ENCODE measurements at regions not wholly inside any gene's neighbourhood (a gene's known extent, or its start where the extent isn't known, plus 50 kb on each side); places are given as distances from the start of the nearest gene placed in this dataset.

- Histone ChIP-seq H3K9me3 (ENCODE audit: control insufficient read depth, insufficient read depth, low read length) (no peaks in the 10 kb centered on the region), H3K9ac (ENCODE audit: low read depth, low read length) (no peak overlapping the region), H3K4me1 (ENCODE audit: control insufficient read depth, insufficient read depth, low read length) (0 out of 2 replicates have a peak, but pooled peaks cover under 1% of the 10 kb centered on the region), H3K27me3 (ENCODE audit: control insufficient read depth, insufficient read depth, low read length) (no peaks in the 10 kb centered on the region), H3K27ac (ENCODE audit: low read depth, low read length) (no peak overlapping the region), H3K4me3 (ENCODE audit: low read depth, low read length) (no peak overlapping the region), H3K36me3 (ENCODE audit: control insufficient read depth, insufficient read depth, low read length) (no peaks in the 10 kb centered on the region)
These were observed 62.6 kb downstream of the RIN2 start for GRCh38 chr20:19820555-19821211.

GRCh38 chr20:19821606-19822005, 63.5 kb downstream of the RIN2 start:
- Histone ChIP-seq H3K9me3 (ENCODE audit: control insufficient read depth, insufficient read depth, low read length) (no peaks in the 10 kb centered on the region), H3K36me3 (ENCODE audit: control insufficient read depth, insufficient read depth, low read length) (no peaks in the 10 kb centered on the region), H3K27me3 (ENCODE audit: control insufficient read depth, insufficient read depth, low read length) (no peaks in the 10 kb centered on the region), H3K4me3 (ENCODE audit: low read depth, low read length) (no peak overlapping the region), H3K27ac (ENCODE audit: low read depth, low read length) (no peak overlapping the region), H3K9ac (ENCODE audit: low read depth, low read length) (no peak overlapping the region), H3K4me1 (ENCODE audit: control insufficient read depth, insufficient read depth, low read length) (no peaks in the 10 kb centered on the region)

- Histone ChIP-seq H3K9me3 (ENCODE audit: control insufficient read depth, insufficient read depth, low read length) (no peaks in the 10 kb centered on the region), H3K9ac (ENCODE audit: low read depth, low read length) (no peak overlapping the region), H3K4me3 (ENCODE audit: low read depth, low read length) (no peak overlapping the region), H3K27ac (ENCODE audit: low read depth, low read length) (no peak overlapping the region), H3K36me3 (ENCODE audit: control insufficient read depth, insufficient read depth, low read length) (no peaks in the 10 kb centered on the region), H3K4me1 (ENCODE audit: control insufficient read depth, insufficient read depth, low read length) (no peaks in the 10 kb centered on the region), H3K27me3 (ENCODE audit: control insufficient read depth, insufficient read depth, low read length) (no peaks in the 10 kb centered on the region)
These were observed 65.2 kb downstream of the RIN2 start for GRCh38 chr20:19823216-19823615.

- H3K4me1 ChIP-seq (ENCODE audit: control insufficient read depth, insufficient read depth, low read length), result no peaks in the 10 kb centered on the region
- H3K36me3 ChIP-seq (ENCODE audit: control insufficient read depth, insufficient read depth, low read length), result no peaks in the 10 kb centered on the region
- H3K27me3 ChIP-seq (ENCODE audit: control insufficient read depth, insufficient read depth, low read length), result no peaks in the 10 kb centered on the region
- H3K9ac ChIP-seq (ENCODE audit: low read depth, low read length), result no peak overlapping the region
- no peak overlapping the region for H3K4me3 ChIP-seq (ENCODE audit: low read depth, low read length)
- no peak overlapping the region for H3K27ac ChIP-seq (ENCODE audit: low read depth, low read length)
- no peaks in the 10 kb centered on the region for H3K9me3 ChIP-seq (ENCODE audit: control insufficient read depth, insufficient read depth, low read length)
These were observed 65.9 kb downstream of the RIN2 start for GRCh38 chr20:19823971-19824370.

- no peak overlapping the region for H3K9ac ChIP-seq (ENCODE audit: low read depth, low read length)
- H3K36me3 ChIP-seq (ENCODE audit: control insufficient read depth, insufficient read depth, low read length), result no peaks in the 10 kb centered on the region
- no peaks in the 10 kb centered on the region for H3K4me1 ChIP-seq (ENCODE audit: control insufficient read depth, insufficient read depth, low read length)
- no peaks in the 10 kb centered on the region for H3K9me3 ChIP-seq (ENCODE audit: control insufficient read depth, insufficient read depth, low read length)
- no peak overlapping the region for H3K27ac ChIP-seq (ENCODE audit: low read depth, low read length)
- no peak overlapping the region for H3K4me3 ChIP-seq (ENCODE audit: low read depth, low read length)
- H3K27me3 ChIP-seq (ENCODE audit: control insufficient read depth, insufficient read depth, low read length), result no peaks in the 10 kb centered on the region
These were observed 66.8 kb downstream of the RIN2 start for GRCh38 chr20:19824861-19825260.

GRCh38 chr20:19826179-19826914, 68.3 kb downstream of the RIN2 start:
- H3K4me1 ChIP-seq (ENCODE audit: control insufficient read depth, insufficient read depth, low read length), result no peaks in the 10 kb centered on the region
- no peak overlapping the region for H3K9ac ChIP-seq (ENCODE audit: low read depth, low read length)
- H3K9me3 ChIP-seq (ENCODE audit: control insufficient read depth, insufficient read depth, low read length), result no peaks in the 10 kb centered on the region
- no peak overlapping the region for H3K27ac ChIP-seq (ENCODE audit: low read depth, low read length)
- H3K36me3 ChIP-seq (ENCODE audit: control insufficient read depth, insufficient read depth, low read length), result no peaks in the 10 kb centered on the region
- H3K27me3 ChIP-seq (ENCODE audit: control insufficient read depth, insufficient read depth, low read length), result no peaks in the 10 kb centered on the region
- no peak overlapping the region for H3K4me3 ChIP-seq (ENCODE audit: low read depth, low read length)

GRCh38 chr20:19827818-19828217, 69.8 kb downstream of the RIN2 start:
- H3K27me3 ChIP-seq (ENCODE audit: control insufficient read depth, insufficient read depth, low read length), result no peaks in the 10 kb centered on the region
- H3K9ac ChIP-seq (ENCODE audit: low read depth, low read length), result no peak overlapping the region
- no peaks in the 10 kb centered on the region for H3K9me3 ChIP-seq (ENCODE audit: control insufficient read depth, insufficient read depth, low read length)
- no peak overlapping the region for H3K27ac ChIP-seq (ENCODE audit: low read depth, low read length)
- no peak overlapping the region for H3K4me3 ChIP-seq (ENCODE audit: low read depth, low read length)
- H3K4me1 ChIP-seq (ENCODE audit: control insufficient read depth, insufficient read depth, low read length), result no peaks in the 10 kb centered on the region
- no peaks in the 10 kb centered on the region for H3K36me3 ChIP-seq (ENCODE audit: control insufficient read depth, insufficient read depth, low read length)

- H3K27me3 ChIP-seq (ENCODE audit: control insufficient read depth, insufficient read depth, low read length), result no peaks in the 10 kb centered on the region
- no peaks in the 10 kb centered on the region for H3K36me3 ChIP-seq (ENCODE audit: control insufficient read depth, insufficient read depth, low read length)
- no peak overlapping the region for H3K27ac ChIP-seq (ENCODE audit: low read depth, low read length)
- no peaks in the 10 kb centered on the region for H3K9me3 ChIP-seq (ENCODE audit: control insufficient read depth, insufficient read depth, low read length)
- H3K4me1 ChIP-seq (ENCODE audit: control insufficient read depth, insufficient read depth, low read length), result no peaks in the 10 kb centered on the region
- H3K4me3 ChIP-seq (ENCODE audit: low read depth, low read length), result no peak overlapping the region
- no peak overlapping the region for H3K9ac ChIP-seq (ENCODE audit: low read depth, low read length)
These were observed 70.2 kb downstream of the RIN2 start for GRCh38 chr20:19828232-19828631.

- no peak overlapping the region for H3K9ac ChIP-seq (ENCODE audit: low read depth, low read length)
These were observed 72.2 kb downstream of the RIN2 start for GRCh38 chr20:19830211-19830785.

GRCh38 chr20:19832875-19833274, 74.8 kb downstream of the RIN2 start:
- Histone ChIP-seq H3K36me3 (ENCODE audit: control insufficient read depth, insufficient read depth, low read length) (no peaks in the 10 kb centered on the region), H3K27me3 (ENCODE audit: control insufficient read depth, insufficient read depth, low read length) (no peaks in the 10 kb centered on the region), H3K4me3 (ENCODE audit: low read depth, low read length) (no peak overlapping the region), H3K9me3 (ENCODE audit: control insufficient read depth, insufficient read depth, low read length) (no peaks in the 10 kb centered on the region), H3K4me1 (ENCODE audit: control insufficient read depth, insufficient read depth, low read length) (peaks cover 4% of the 10 kb centered on the region; the same call in 1 of the 2 replicates), H3K27ac (ENCODE audit: low read depth, low read length) (no peak overlapping the region), H3K9ac (ENCODE audit: low read depth, low read length) (no peak overlapping the region)

More at GRCh38 chr20:19830211-19830785, 72.2 kb downstream of the RIN2 start:
- H3K4me1 ChIP-seq (ENCODE audit: control insufficient read depth, insufficient read depth, low read length), result no peaks in the 10 kb centered on the region
- no peak overlapping the region for H3K27ac ChIP-seq (ENCODE audit: low read depth, low read length)
- H3K27me3 ChIP-seq (ENCODE audit: control insufficient read depth, insufficient read depth, low read length), result no peaks in the 10 kb centered on the region
- no peaks in the 10 kb centered on the region for H3K9me3 ChIP-seq (ENCODE audit: control insufficient read depth, insufficient read depth, low read length)
- H3K36me3 ChIP-seq (ENCODE audit: control insufficient read depth, insufficient read depth, low read length), result no peaks in the 10 kb centered on the region
- H3K4me3 ChIP-seq (ENCODE audit: low read depth, low read length), result no peak overlapping the region

GRCh38 chr20:19833395-19833794, 75.3 kb downstream of the RIN2 start:
- H3K9me3 ChIP-seq (ENCODE audit: control insufficient read depth, insufficient read depth, low read length), result no peaks in the 10 kb centered on the region
- H3K4me1 ChIP-seq (ENCODE audit: control insufficient read depth, insufficient read depth, low read length), result peaks cover 4% of the 10 kb centered on the region; the same call in 1 of the 2 replicates
- no peak overlapping the region for H3K27ac ChIP-seq (ENCODE audit: low read depth, low read length)
- H3K9ac ChIP-seq (ENCODE audit: low read depth, low read length), result no peak overlapping the region
- H3K4me3 ChIP-seq (ENCODE audit: low read depth, low read length), result no peak overlapping the region
- H3K27me3 ChIP-seq (ENCODE audit: control insufficient read depth, insufficient read depth, low read length), result no peaks in the 10 kb centered on the region
- H3K36me3 ChIP-seq (ENCODE audit: control insufficient read depth, insufficient read depth, low read length), result no peaks in the 10 kb centered on the region
